Liver (tissue), 3 donors: ENCODE measurements at regions not wholly inside any gene's neighbourhood (a gene's known extent, or its start where the extent isn't known, plus 50 kb on each side); places are given as distances from the start of the nearest gene placed in this dataset.

ENCODE experiments used
- ATF3 ChIP-seq: IDR thresholded peaks from 2 replicates; pipeline ENCODE4 v1.6.1; 2016; ENCODE audit warnings: antibody characterized with exemption
- CTCF ChIP-seq: fragments of 150-350 bp; IDR thresholded peaks from 2 replicates; pipeline ENCODE4 v1.5.1; 2017; ENCODE audit warnings: improper control_type of control experiment, low read depth, low read length; ENCODE audit not compliant: missing input control
- GABPA ChIP-seq, 2 donors: IDR thresholded peaks in 1 of 2; conservative IDR thresholded peaks in 1 of 2; 2 replicates each; pipeline ENCODE4 v1.6.1; 2016; ENCODE audit warnings: antibody characterized with exemption in 2 of 2, mild to moderate bottlenecking in 1 of 2, moderate library complexity in 1 of 2
- HNF4G ChIP-seq: IDR thresholded peaks from 2 replicates; pipeline ENCODE4 v1.6.1; 2016; ENCODE audit warnings: antibody characterized with exemption
- JUND ChIP-seq, 2 donors: IDR thresholded peaks; 2 replicates each; pipeline ENCODE4 v1.6.1; 2016; ENCODE audit warnings: antibody characterized with exemption in 2 of 2
- RAD21 ChIP-seq, 2 donors: IDR thresholded peaks; 2 replicates each; pipeline ENCODE4 v1.6.1; 2016; ENCODE audit warnings: antibody characterized with exemption in 2 of 2, mild to moderate bottlenecking in 2 of 2
- SP1 ChIP-seq: IDR thresholded peaks from 2 replicates; pipeline ENCODE4 v1.6.1; 2018; ENCODE audit warnings: antibody characterized with exemption, mild to moderate bottlenecking
- YY1 ChIP-seq: IDR thresholded peaks from 2 replicates; pipeline ENCODE4 v1.6.1; 2016; ENCODE audit warnings: antibody characterized with exemption, mild to moderate bottlenecking
- TF ChIP-seq, protein P1 (sequence below): IDR thresholded peaks from 2 replicates; pipeline ENCODE4 v1.6.1; 2016; ENCODE audit warnings: antibody characterized with exemption
- donor health status: healthy.
- donor health status: healthy.

DNA sequence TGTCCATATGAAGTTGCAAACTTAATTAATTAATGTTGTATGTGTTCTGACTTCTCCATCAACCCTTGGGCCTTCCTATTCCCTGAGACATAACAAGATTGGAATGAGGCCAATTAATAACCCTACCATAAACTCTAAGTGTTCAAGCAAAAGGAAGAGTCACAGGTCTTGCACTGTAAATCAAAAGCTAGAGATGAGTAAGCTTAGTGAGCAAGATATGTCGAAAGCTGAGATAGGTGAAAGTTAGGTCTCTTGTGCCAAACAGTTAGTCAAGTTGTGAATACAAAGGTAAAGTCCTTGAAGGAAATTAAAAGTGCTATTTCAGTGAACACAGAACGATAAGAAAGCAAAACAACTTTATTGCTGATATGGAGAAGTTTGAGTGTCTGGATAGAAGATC is 58.2 kb upstream of the GPRIN3 start:
- TF ChIP-seq SP1 = no peak
- TF ChIP-seq, protein P1, sequence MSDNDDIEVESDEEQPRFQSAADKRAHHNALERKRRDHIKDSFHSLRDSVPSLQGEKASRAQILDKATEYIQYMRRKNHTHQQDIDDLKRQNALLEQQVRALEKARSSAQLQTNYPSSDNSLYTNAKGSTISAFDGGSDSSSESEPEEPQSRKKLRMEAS = no peak
- no peak for TF ChIP-seq CTCF
- TF ChIP-seq RAD21 (IDR thresholded peaks at IDR 0.05) = no peak
- no peak for TF ChIP-seq JUND (IDR thresholded peaks at IDR 0.05)
- no peak for TF ChIP-seq GABPA (IDR thresholded peaks at IDR 0.05 in 1 of 2, conservative IDR thresholded peaks at IDR 0.05 in 1 of 2)
- no peak for TF ChIP-seq ATF3
- no peak for TF ChIP-seq HNF4G
- TF ChIP-seq YY1 = no peak
